ENCODE measurements at regions not wholly inside any gene's neighbourhood (a gene's known extent, or its start where the extent isn't known, plus 50 kb on each side); places are given as distances from the start of the nearest gene placed in this dataset.

DNA sequence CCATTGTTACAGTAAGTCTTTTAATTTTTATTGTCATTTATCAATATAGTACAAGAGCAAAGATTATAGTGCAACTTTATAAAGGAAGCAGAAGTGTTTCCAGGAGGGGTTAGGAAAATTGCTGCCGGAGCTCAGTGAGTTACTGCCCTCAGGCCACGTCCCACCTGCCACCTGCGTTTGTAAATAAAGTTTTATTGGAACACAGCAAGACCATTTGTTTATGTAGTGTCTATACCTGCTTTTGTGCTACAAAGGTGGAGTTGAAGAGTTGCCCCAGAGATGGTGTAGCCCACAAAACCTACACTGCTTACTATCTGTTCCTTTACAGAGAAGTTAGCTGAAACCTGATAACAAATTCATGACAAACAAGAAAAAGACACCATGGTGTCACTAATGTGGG, 437.8 kb upstream of the B3GAT1 start:
- H3K4me1 ChIP-seq: no peaks in the 10 kb centered on the region
- ATAC-seq (no peak), DNase-seq (no peak)
- no peaks in the 10 kb centered on the region for H3K9me3 ChIP-seq
- intact Hi-C loops (cut with DNase I): loop anchor here in 1 of 10 donors (2.0 kb wide), 1 partner anchor 371 kb away; no protein-coding TSS in a partner anchor
- peaks cover 0 to 35% (median 7%) of the 10 kb centered on the region in 7 donors for H3K27me3 ChIP-seq
- no peak overlapping the region for H3K27ac ChIP-seq
- no peaks in the 10 kb centered on the region for H3K36me3 ChIP-seq
- no peak for TF ChIP-seq CTCF (IDR thresholded peaks at IDR 0.05)
- no peak overlapping the region for H3K4me3 ChIP-seq
- WGBS, 2 donors: 74 to 83% methylated on average over 3 of the region's 3 CpGs

DNA sequence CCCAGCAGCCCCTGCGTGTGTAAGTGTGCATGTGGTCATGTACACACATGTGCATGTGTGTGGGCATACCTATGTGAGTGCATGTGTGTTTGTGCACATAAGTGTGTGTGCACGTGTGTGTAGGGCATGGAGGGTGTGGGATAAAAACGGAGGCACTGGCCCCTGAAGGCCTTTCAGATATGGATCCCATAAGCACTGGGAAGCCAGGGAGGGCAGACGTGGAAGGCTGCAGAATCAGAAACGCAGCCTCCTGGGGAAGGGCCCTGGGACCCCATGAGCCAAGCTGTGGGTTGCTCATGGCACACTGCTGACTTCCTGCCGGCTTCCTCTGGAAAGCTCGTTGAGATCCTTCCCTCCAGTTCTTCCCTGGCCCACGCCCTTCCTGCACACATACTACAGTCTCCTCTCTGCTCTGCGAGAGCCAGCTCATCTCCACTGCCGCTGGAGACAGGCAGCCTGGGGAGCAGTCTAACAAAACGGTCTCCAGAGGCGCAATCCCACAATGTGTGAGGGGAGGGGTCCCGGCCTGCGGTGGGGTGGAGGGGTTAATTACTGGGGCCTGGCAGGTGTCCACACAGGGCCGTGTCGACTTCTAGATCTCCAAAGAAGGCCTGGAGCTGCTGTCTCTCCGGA, 435.2 kb upstream of the B3GAT1 start:
- H3K27me3 ChIP-seq: peaks cover 0 to 42% (median 14%) of the 10 kb centered on the region in 7 donors
- no peaks in the 10 kb centered on the region for H3K9me3 ChIP-seq
- H3K4me1 ChIP-seq: no peaks in the 10 kb centered on the region
- WGBS, 2 donors: 50 to 56% methylated on average over 17 of the region's 17 CpGs
- intact Hi-C loops (cut with DNase I): no loop called here
- TF ChIP-seq CTCF (IDR thresholded peaks at IDR 0.05): no peak
- DNase-seq: no peak
- no peak overlapping the region for H3K27ac ChIP-seq
- H3K4me3 ChIP-seq: no peak overlapping the region
- no peak for ATAC-seq
- H3K36me3 ChIP-seq: no peaks in the 10 kb centered on the region

- intact Hi-C loops (cut with DNase I): no loop called here
- H3K27me3 ChIP-seq: peaks cover 0 to 44% (median 21%) of the 10 kb centered on the region in 7 donors
- TF ChIP-seq CTCF (IDR thresholded peaks at IDR 0.05): no peak
- H3K4me1 ChIP-seq: no peaks in the 10 kb centered on the region
- H3K4me3 ChIP-seq: no peak overlapping the region
- H3K9me3 ChIP-seq: no peaks in the 10 kb centered on the region
- no peak overlapping the region for H3K27ac ChIP-seq
- DNase-seq (no peak), ATAC-seq (no peak)
- H3K36me3 ChIP-seq: no peaks in the 10 kb centered on the region
- 77% methylated on average over 11 of the region's 11 CpGs for WGBS, 2 donors
Measured at GRCh38 chr11:134846328-134847082, 434.5 kb upstream of the B3GAT1 start.

DNA sequence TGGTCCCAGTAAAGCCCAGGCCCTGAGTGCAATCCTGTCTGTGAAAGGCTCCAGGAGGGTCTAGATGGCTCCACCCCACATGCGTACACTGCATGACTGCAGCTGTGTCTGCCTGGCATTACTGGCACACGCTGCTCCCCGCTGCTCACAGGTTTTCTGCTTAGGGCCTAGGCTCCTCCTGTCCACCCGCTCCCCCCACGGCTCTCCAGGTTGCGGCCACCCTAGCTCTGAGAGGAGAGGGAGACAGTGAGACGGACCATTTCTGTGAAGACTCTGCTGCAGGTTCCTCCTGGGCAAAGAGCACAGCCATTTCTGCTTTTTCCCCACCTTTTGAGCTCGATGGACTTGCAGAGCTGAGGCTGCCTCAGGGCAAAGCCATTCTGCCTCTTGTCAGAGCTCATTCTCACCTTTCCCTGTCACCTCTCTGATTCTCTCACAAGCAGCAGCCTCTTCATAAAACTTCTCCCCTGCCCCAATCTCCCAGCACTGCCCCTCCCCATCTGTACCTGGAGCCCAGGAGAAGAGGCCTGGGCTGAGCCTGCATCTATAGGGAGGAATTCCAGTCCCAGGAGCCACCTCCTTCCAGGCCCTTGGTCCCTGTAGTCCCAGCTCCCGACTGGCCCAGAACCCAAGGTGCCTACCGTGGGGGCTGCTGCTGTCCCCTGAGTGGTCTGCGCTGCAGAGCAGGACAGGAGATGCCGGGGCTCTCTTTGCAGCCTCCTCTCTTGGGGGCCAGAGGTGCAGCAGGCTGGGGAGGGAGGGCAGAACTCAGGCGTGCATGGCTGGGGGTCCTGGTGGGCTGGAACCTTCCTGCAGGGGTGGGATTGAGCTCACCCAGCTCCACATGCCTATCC, 433.7 kb upstream of the B3GAT1 start:
- Histone ChIP-seq H3K4me3 (no peak overlapping the region), H3K27me3 (peaks cover 0 to 47% (median 29%) of the 10 kb centered on the region in 7 donors), H3K4me1 (no peaks in the 10 kb centered on the region), H3K9me3 (no peaks in the 10 kb centered on the region), H3K27ac (no peak overlapping the region), H3K36me3 (no peaks in the 10 kb centered on the region)
- no peak for ATAC-seq
- TF ChIP-seq CTCF (IDR thresholded peaks at IDR 0.05): no peak
- no peak for DNase-seq
- WGBS, 2 donors: 75 to 82% methylated on average over 13 of the region's 13 CpGs
- intact Hi-C loops (cut with DNase I): no loop called here

Data from heart right ventricle (tissue), 16 donors.